Osteoblast (primary cell): ENCODE measurements at regions not wholly inside any gene's neighbourhood (a gene's known extent, or its start where the extent isn't known, plus 50 kb on each side); places are given as distances from the start of the nearest gene placed in this dataset.

Experiments used
- DNase-seq: peaks from one replicate; pipeline ENCODE4 v3.0.0; 2011; ENCODE audit warnings: low spot score, mixed read lengths; ENCODE audit not compliant: insufficient read length; ENCODE audit errors: missing footprints
- H2AFZ ChIP-seq: 2 replicates; pipeline ENCODE4 v1.6.0; 2011; ENCODE audit warnings: mild to moderate bottlenecking, low read length
- H3K27ac ChIP-seq: 2 replicates; pipeline ENCODE4 v1.5.1; 2011; ENCODE audit warnings: mild to moderate bottlenecking, low read depth, low read length, moderate library complexity
- H3K27me3 ChIP-seq: 2 replicates; pipeline ENCODE4 v1.6.0; 2012; ENCODE audit warnings: mild to moderate bottlenecking, control low read depth, inconsistent platforms, low read length, moderate library complexity; ENCODE audit not compliant: insufficient read depth
- H3K36me3 ChIP-seq: 2 replicates; pipeline ENCODE4 v1.5.1; 2011; ENCODE audit warnings: mild to moderate bottlenecking, low read length, control low read depth, moderate library complexity; ENCODE audit not compliant: insufficient read depth
- H3K4me1 ChIP-seq: 2 replicates; pipeline ENCODE4 v1.5.1; 2011; ENCODE audit warnings: mild to moderate bottlenecking, low read length, control low read depth, moderate library complexity; ENCODE audit not compliant: insufficient read depth
- H3K4me2 ChIP-seq: 2 replicates; pipeline ENCODE4 v1.6.0; 2011; ENCODE audit warnings: mild to moderate bottlenecking, low read length; ENCODE audit not compliant: insufficient read depth
- H3K4me3 ChIP-seq: fragments of 200-600 bp; sonication (generic); 3 replicates; pipeline ENCODE4 v1.5.1; 2012; ENCODE audit warnings: mild to moderate bottlenecking, low read length, inconsistent platforms; ENCODE audit not compliant: insufficient read depth
- H3K79me2 ChIP-seq: 2 replicates; pipeline ENCODE4 v1.6.0; 2012; ENCODE audit warnings: mild to moderate bottlenecking, low read length, control low read depth, inconsistent platforms; ENCODE audit not compliant: insufficient read depth
- H3K9me3 ChIP-seq: 2 replicates; pipeline ENCODE4 v1.5.1; 2011; ENCODE audit warnings: low read depth, low read length, control low read depth
- H4K20me1 ChIP-seq: 2 replicates; pipeline ENCODE4 v1.6.0; 2012; ENCODE audit warnings: mild to moderate bottlenecking, low read length, control low read depth; ENCODE audit not compliant: insufficient read depth
- CTCF ChIP-seq: IDR thresholded peaks from 2 replicates; pipeline ENCODE4 v1.5.1; 2011; ENCODE audit warnings: mild to moderate bottlenecking, low read depth, low read length, moderate library complexity; ENCODE audit errors: extremely low read depth

GRCh38 chr13:87393358-87393757 lies 277.8 kb upstream of the SLITRK5 start:
- H3K4me3 ChIP-seq = no peak overlapping the region
- H3K79me2 ChIP-seq = no peaks in the 10 kb centered on the region
- peaks cover 5% of the 10 kb centered on the region for H3K9me3 ChIP-seq
- no peak overlapping the region for H3K4me2 ChIP-seq
- no peak for TF ChIP-seq CTCF
- DNase-seq = no peak
- no peak overlapping the region for H3K27ac ChIP-seq
- H4K20me1 ChIP-seq = no peaks in the 10 kb centered on the region
- no peaks in the 10 kb centered on the region for H3K4me1 ChIP-seq
- H3K27me3 ChIP-seq = no peaks in the 10 kb centered on the region
- H3K36me3 ChIP-seq = no peaks in the 10 kb centered on the region
- no peak overlapping the region for H2AFZ ChIP-seq

GRCh38 chr13:87398047-87398446 lies 273.1 kb upstream of the SLITRK5 start:
- no peaks in the 10 kb centered on the region for H3K36me3 ChIP-seq
- no peak overlapping the region for H3K4me3 ChIP-seq
- no peak for TF ChIP-seq CTCF
- H2AFZ ChIP-seq = no peak overlapping the region
- no peak for DNase-seq
- H3K79me2 ChIP-seq = no peaks in the 10 kb centered on the region
- H4K20me1 ChIP-seq = no peaks in the 10 kb centered on the region
- no peaks in the 10 kb centered on the region for H3K27me3 ChIP-seq
- H3K27ac ChIP-seq = no peak overlapping the region
- H3K4me2 ChIP-seq = no peak overlapping the region
- peaks cover 5% of the 10 kb centered on the region for H3K9me3 ChIP-seq
- no peaks in the 10 kb centered on the region for H3K4me1 ChIP-seq

- Histone ChIP-seq H3K4me1 (no peaks in the 10 kb centered on the region), H4K20me1 (no peaks in the 10 kb centered on the region), H2AFZ (no peak overlapping the region), H3K27me3 (no peaks in the 10 kb centered on the region), H3K36me3 (no peaks in the 10 kb centered on the region), H3K4me2 (no peak overlapping the region), H3K27ac (no peak overlapping the region), H3K4me3 (no peak overlapping the region), H3K9me3 (no peaks in the 10 kb centered on the region), H3K79me2 (no peaks in the 10 kb centered on the region)
- no peak for TF ChIP-seq CTCF
- DNase-seq = no peak
Measured at GRCh38 chr13:87403748-87404432, 267.3 kb upstream of the SLITRK5 start.

- H3K36me3 ChIP-seq = no peaks in the 10 kb centered on the region
- no peak for DNase-seq
- H2AFZ ChIP-seq = no peak overlapping the region
- H4K20me1 ChIP-seq = no peaks in the 10 kb centered on the region
- H3K79me2 ChIP-seq = no peaks in the 10 kb centered on the region
- no peak overlapping the region for H3K4me3 ChIP-seq
- no peaks in the 10 kb centered on the region for H3K4me1 ChIP-seq
- H3K27me3 ChIP-seq = no peaks in the 10 kb centered on the region
- no peaks in the 10 kb centered on the region for H3K9me3 ChIP-seq
- no peak overlapping the region for H3K4me2 ChIP-seq
- H3K27ac ChIP-seq = no peak overlapping the region
- no peak for TF ChIP-seq CTCF
Measured at GRCh38 chr13:87426742-87427141, 244.4 kb upstream of the SLITRK5 start.
